Large intestine (tissue), 3 donors: ENCODE measurements at regions not wholly inside any gene's neighbourhood (a gene's known extent, or its start where the extent isn't known, plus 50 kb on each side); places are given as distances from the start of the nearest gene placed in this dataset.
"Not testable (repeated sequence)": the region's sequence is repeated elsewhere in the genome, so short reads cannot be mapped to it uniquely, and the experiment has no call there.

ENCODE experiments used
- DNase-seq, 2 donors: peaks; one replicate each; pipeline versions ENCODE4 v3.0.0 to v3.0.0-alpha.2; 2013
- H3K27ac ChIP-seq: one replicate; pipeline ENCODE4 v1.5.1; 2013; ENCODE audit warnings: low read length
- H3K27me3 ChIP-seq: 2 replicates; pipeline ENCODE4 v1.6.1; 2013; ENCODE audit warnings: low read length; ENCODE audit not compliant: control insufficient read depth, insufficient read depth
- H3K36me3 ChIP-seq: 2 replicates; pipeline ENCODE4 v1.6.1; 2013; ENCODE audit warnings: low read length; ENCODE audit not compliant: control insufficient read depth, insufficient read depth
- H3K4me1 ChIP-seq: one replicate; pipeline ENCODE4 v1.6.1; 2013; ENCODE audit warnings: low read length; ENCODE audit not compliant: control insufficient read depth, insufficient read depth
- H3K4me3 ChIP-seq: one replicate; pipeline ENCODE4 v1.5.1; 2013; ENCODE audit warnings: low read length
- H3K9me3 ChIP-seq: one replicate; pipeline ENCODE4 v1.6.1; 2013; ENCODE audit warnings: mild to moderate bottlenecking, low read depth, low read length, moderate library complexity; ENCODE audit not compliant: control insufficient read depth
- WGBS: methylation state at CpG from one replicate; pipeline ENCODE4 v1.1.5; 2013; ENCODE audit warnings: low lambda C conversion rate; ENCODE audit not compliant: insufficient coverage; 5-methylcytosine and 5-hydroxymethylcytosine counted together

DNA sequence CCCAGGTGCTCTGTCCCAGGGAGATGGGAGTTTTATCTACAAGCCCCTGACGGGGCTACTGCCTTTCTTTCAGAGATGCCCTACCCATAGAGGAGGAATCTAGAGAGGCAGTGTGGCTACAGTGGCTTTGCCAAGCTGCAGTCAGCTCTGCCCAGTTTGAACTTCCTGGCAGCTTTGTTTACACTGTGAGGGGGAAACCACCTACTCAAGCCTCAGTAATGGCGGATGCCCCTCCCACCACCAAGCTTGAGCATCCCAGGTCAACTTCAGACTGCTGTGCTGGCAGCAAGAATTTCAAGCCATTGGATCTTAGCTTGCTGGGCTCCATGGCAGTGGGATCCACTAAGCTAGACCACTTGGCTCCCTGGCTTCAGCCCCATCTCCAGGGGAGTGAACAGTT, 53.1 kb upstream of the TMEM252 start:
- 80% methylated on average over 1 of the region's 2 CpGs for WGBS
- not testable (repeated sequence) for H3K36me3 ChIP-seq, H3K4me1 ChIP-seq, H3K4me3 ChIP-seq, DNase-seq, H3K27me3 ChIP-seq, H3K27ac ChIP-seq, H3K9me3 ChIP-seq

DNA sequence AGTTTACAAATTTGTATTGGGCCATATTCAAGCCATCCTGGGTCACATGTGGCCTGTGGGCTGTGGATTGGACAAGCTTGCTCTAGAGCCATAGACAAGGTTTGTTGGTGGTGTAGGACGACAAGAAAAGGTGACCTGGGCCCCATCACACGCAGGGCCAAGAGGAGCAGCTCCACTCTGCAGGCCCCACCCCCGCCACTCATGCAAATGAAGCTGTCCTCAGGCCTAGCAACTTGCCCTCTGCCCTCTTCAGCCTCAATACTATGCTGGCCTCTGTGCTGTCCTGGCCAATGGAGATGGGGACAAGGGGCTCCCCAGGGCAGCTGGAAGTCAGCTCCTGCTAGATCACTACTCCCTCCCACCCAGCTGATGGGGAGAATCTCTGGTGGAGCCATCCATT, 55.2 kb upstream of the TMEM252 start:
- Histone ChIP-seq H3K27me3 (no peaks in the 10 kb centered on the region), H3K4me1 (no peaks in the 10 kb centered on the region), H3K4me3 (no peak overlapping the region), H3K9me3 (no peaks in the 10 kb centered on the region), H3K27ac (no peak overlapping the region), H3K36me3 (no peaks in the 10 kb centered on the region)
- DNase-seq = no peak
- WGBS = no CpG with 5 or more reads among the region's 3 CpGs

DNA sequence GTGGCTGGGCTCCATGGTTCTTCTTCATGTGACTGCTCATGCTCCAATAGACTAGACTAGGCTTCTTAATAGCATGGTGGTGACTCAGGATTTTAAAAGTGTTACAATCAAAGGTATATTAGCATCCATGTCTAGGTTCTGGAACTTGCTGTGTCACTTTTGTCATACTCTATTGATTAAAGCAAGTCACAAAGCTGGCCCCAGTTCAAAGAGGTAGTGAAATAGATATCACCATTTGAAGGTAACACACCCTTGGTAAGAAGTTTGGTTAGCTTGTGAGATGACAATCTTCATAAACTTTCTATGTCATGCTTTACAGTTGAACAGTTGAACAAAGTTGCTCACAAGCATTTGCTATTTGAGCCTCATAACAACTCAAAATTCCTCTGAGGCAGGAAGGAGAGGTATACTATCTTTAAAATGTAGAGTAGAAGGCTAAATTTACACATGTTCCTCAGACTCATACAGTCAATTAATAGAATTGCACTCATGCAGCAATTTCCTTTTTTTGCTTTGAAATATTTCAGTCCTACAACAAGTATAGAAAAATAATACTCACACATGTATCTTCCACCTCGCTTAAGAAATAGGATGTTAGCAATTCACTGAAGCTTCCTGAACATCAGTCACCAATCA, 56.8 kb upstream of the TMEM252 start:
- DNase-seq = no peak
- no peaks in the 10 kb centered on the region for H3K9me3 ChIP-seq
- H3K27me3 ChIP-seq = no peaks in the 10 kb centered on the region
- no peaks in the 10 kb centered on the region for H3K36me3 ChIP-seq
- no CpG with 5 or more reads among the region's 1 CpG for WGBS
- H3K27ac ChIP-seq = no peak overlapping the region
- H3K4me3 ChIP-seq = no peak overlapping the region
- no peaks in the 10 kb centered on the region for H3K4me1 ChIP-seq

DNA sequence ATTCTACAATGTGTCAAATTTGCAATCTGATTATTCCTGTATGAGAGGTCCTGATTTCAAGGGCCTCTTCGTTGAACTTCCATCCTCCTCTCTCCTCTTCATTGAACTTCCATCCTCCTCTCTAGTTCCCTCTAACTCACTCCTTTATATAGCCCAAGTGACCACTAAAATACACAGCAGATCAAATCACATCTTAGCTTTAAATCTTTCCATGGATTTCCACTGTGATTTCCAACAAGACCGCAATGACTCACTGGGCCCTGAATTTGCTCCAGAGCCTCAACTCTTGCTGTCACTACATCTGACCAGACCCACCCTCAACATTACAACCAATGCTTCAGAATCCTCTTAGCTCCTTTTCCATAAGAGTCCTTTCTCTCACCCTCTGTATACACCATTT, 59.1 kb upstream of the TMEM252 start:
- Histone ChIP-seq H3K4me1 (no peaks in the 10 kb centered on the region), H3K36me3 (no peaks in the 10 kb centered on the region), H3K27me3 (no peaks in the 10 kb centered on the region), H3K9me3 (no peaks in the 10 kb centered on the region), H3K4me3 (no peak overlapping the region), H3K27ac (no peak overlapping the region)
- 94% methylated on average over 2 of the region's 2 CpGs for WGBS
- DNase-seq = no peak

DNA sequence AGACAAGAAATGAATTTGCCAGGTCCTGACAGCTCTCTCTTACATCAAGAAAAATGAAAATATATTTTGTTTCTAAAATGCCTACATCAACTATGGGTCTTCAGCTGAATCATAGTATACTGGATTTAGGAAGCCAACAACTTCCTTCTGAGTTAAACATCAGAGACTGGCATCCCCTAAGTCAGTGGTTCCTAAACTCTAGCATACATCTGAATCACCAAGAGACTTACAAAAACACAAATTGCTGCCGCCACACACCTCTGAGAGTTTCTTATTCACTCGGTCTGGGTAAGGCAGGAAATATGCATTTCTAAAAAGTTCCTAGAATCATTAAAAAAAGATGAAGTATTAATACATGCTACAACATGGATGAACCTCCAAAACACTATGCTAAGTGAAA, 60.4 kb upstream of the TMEM252 start:
- Histone ChIP-seq H3K36me3 (no peaks in the 10 kb centered on the region), H3K27me3 (no peaks in the 10 kb centered on the region), H3K27ac (no peak overlapping the region), H3K9me3 (no peaks in the 10 kb centered on the region), H3K4me3 (no peak overlapping the region), H3K4me1 (no peaks in the 10 kb centered on the region)
- DNase-seq = no peak
- WGBS = no CpG with 5 or more reads among the region's 2 CpGs

DNA sequence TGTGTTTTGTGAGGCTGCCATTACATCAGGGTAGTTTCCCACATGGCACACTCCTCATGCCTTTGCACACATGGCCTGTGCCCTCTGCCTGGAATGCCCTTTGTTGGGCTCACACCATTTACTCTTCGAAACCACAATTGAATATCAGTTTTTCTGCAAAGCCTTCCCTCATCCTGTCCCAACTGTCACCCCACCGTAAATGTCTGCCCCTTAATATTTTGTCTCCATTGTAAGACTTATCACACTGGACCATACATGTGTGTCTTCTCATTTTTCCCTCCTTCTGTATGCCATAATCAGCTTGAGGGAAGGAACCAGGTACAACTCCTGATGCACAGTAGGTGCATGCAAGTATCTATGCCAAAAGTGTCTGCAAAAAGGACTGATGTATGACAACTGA, 62.7 kb upstream of the TMEM252 start:
- WGBS = no CpG with 5 or more reads among the region's 2 CpGs
- no peak for DNase-seq
- H3K27me3 ChIP-seq = no peaks in the 10 kb centered on the region
- no peaks in the 10 kb centered on the region for H3K9me3 ChIP-seq
- no peaks in the 10 kb centered on the region for H3K4me1 ChIP-seq
- no peak overlapping the region for H3K4me3 ChIP-seq
- H3K36me3 ChIP-seq = no peaks in the 10 kb centered on the region
- no peak overlapping the region for H3K27ac ChIP-seq

DNA sequence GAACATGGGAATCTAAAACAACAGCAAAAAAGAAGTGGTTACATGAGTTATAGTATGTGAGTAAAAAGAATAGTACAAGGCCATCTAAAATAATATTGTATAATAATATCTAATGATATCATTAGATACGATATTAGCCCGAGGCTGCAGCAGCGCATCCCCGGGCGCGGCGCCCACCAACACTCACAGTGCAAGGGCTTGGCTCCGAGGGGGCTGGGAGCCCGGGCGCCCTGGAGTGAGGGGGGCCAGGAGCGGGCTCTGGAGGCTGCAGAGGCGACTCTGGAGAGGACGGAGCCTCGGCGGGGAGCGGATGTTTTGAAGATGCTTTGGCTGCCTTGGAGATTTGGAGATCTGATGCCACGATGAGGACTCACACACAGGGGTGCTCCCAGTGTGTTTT, 68.1 kb upstream of the TMEM252 start:
- Histone ChIP-seq H3K9me3 (no peaks in the 10 kb centered on the region), H3K4me3 (no peak overlapping the region), H3K4me1 (no peaks in the 10 kb centered on the region), H3K36me3 (no peaks in the 10 kb centered on the region), H3K27ac (no peak overlapping the region), H3K27me3 (no peaks in the 10 kb centered on the region)
- WGBS = 89% methylated on average over 3 of the region's 17 CpGs
- DNase-seq = no peak

DNA sequence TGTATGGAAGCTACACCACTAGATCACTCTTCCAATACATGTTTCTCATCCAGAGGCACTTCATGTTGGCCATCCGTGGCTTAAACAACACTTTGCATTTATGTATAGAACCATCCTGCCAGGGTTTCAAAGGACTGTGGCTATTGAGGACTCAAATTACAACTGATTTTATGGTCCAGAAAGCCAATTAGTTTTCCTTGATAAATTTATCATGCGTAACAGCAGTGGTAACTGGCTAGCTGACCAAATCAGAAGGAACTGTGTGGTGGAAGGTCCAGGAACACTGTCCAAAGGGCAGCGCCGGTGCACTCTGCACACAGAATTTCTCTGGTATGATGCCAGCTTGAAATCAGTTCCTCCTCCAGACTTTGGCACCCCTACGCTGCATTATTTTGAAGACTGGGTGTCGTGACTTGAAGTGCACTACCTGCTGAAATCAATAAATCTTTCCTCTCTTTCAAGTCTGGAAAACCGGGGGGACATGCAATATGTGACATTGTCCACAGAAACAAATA, 69.3 kb upstream of the TMEM252 start:
- H3K27me3 ChIP-seq = no peaks in the 10 kb centered on the region
- no peaks in the 10 kb centered on the region for H3K9me3 ChIP-seq
- H3K36me3 ChIP-seq = no peaks in the 10 kb centered on the region
- no peak overlapping the region for H3K4me3 ChIP-seq
- no peaks in the 10 kb centered on the region for H3K4me1 ChIP-seq
- no peak for DNase-seq
- whole genome bisulfite sequencing = 100% methylated on average over 2 of the region's 7 CpGs
- no peak overlapping the region for H3K27ac ChIP-seq

DNA sequence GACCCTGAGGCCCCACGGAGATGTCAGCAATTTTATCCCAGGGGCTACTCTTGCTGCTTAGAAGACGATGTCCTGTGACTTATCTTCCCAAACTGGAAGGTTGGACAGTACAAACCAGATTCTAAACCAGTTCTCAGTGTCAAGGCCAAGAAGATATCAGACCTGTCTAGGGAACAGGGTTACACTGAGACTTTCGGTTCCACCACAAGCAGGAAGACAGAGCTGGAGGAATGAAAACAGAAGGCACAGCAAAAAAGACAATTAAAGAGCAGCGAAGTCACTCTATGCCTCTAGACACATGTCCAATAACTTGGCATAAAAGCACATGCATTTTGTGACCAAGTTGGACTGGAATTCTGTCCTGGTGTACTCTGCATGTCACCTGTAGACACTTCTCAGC, 73.4 kb upstream of the TMEM252 start:
- no peak for DNase-seq
- WGBS = no CpG with 5 or more reads among the region's 4 CpGs
- Histone ChIP-seq H3K9me3 (no peaks in the 10 kb centered on the region), H3K36me3 (no peaks in the 10 kb centered on the region), H3K27ac (no peak overlapping the region), H3K27me3 (no peaks in the 10 kb centered on the region), H3K4me3 (no peak overlapping the region), H3K4me1 (no peaks in the 10 kb centered on the region)

DNA sequence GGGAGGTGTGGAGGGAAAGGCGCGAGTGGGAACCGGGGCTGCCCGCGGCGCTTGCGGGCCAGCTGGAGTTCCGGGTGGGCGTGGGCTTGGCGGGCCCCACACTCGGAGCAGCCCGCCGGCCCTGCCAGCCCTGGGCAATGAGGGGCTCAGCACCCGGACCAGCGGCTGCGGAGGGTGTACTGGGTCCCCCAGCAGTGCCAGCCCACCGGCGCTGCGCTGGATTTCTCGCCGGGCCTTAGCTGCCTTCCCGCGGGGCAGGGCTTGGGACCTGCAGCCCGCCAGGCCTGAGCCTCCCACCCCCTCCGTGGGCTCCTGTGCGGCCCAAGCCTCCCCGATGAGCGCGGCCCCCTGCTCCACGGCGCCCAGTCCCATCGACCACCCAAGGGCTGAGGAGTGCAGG, 76.3 kb upstream of the TMEM252 start:
- not testable (repeated sequence) for H3K27ac ChIP-seq, DNase-seq, H3K36me3 ChIP-seq, H3K4me3 ChIP-seq, H3K9me3 ChIP-seq, H3K4me1 ChIP-seq, H3K27me3 ChIP-seq
- WGBS = no CpG with 5 or more reads among the region's 32 CpGs

DNA sequence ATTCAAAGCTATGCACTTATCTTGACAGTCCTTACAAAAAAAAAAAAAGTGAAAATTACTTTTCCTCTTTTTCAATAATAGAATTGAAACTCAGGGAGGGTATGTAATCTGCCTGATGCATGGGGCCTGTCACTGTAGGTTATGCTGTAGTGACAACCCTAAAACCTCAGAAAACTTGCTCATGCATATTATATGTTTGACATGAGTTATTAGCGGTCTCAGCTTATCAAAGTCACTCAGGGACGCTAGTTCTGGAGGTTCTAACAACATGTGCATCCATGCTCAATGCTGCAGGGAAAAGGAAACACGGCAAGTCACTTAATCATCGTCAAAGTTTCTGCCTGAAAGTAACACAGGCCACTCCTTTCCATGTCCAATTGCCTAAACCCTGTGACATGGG, 78.4 kb upstream of the TMEM252 start:
- WGBS = no CpG with 5 or more reads among the region's 4 CpGs
- no peaks in the 10 kb centered on the region for H3K4me1 ChIP-seq
- DNase-seq = no peak
- no peaks in the 10 kb centered on the region for H3K36me3 ChIP-seq
- H3K27me3 ChIP-seq = no peaks in the 10 kb centered on the region
- H3K27ac ChIP-seq = no peak overlapping the region
- no peak overlapping the region for H3K4me3 ChIP-seq
- H3K9me3 ChIP-seq = no peaks in the 10 kb centered on the region
